ENCODE measurements at regions not wholly inside any gene's neighbourhood (a gene's known extent, or its start where the extent isn't known, plus 50 kb on each side); places are given as distances from the start of the nearest gene placed in this dataset.

- Histone ChIP-seq H3K27me3 (no peaks in the 10 kb centered on the region), H3K4me3 (ENCODE audit: low read depth in 1 of 2, low read length in 1 of 2) (no peak overlapping the region), H3K4me1 (ENCODE audit: control insufficient read depth in 1 of 2, insufficient read depth in 1 of 2, low read depth in 1 of 2, low read length in 1 of 2) (no peaks in the 10 kb centered on the region), H3K27ac (no peak overlapping the region), H3K9me3 (no peaks in the 10 kb centered on the region), H3K36me3 (no peaks in the 10 kb centered on the region)
- TF ChIP-seq CTCF (IDR thresholded peaks at IDR 0.05): no peak
These were observed 173.0 kb downstream of the HINT1 start for GRCh38 chr5:130992095-130992494.

- no peaks in the 10 kb centered on the region for H3K27me3 ChIP-seq
- no peaks in the 10 kb centered on the region for H3K9me3 ChIP-seq
- H3K4me3 ChIP-seq (ENCODE audit: low read depth in 1 of 2, low read length in 1 of 2): no peak overlapping the region
- no peak overlapping the region for H3K27ac ChIP-seq
- H3K4me1 ChIP-seq (ENCODE audit: control insufficient read depth in 1 of 2, insufficient read depth in 1 of 2, low read depth in 1 of 2, low read length in 1 of 2): no peaks in the 10 kb centered on the region
- no peaks in the 10 kb centered on the region for H3K36me3 ChIP-seq
- no peak for TF ChIP-seq CTCF (IDR thresholded peaks at IDR 0.05)
These were observed 179.3 kb downstream of the HINT1 start for GRCh38 chr5:130985776-130986175.

DNA sequence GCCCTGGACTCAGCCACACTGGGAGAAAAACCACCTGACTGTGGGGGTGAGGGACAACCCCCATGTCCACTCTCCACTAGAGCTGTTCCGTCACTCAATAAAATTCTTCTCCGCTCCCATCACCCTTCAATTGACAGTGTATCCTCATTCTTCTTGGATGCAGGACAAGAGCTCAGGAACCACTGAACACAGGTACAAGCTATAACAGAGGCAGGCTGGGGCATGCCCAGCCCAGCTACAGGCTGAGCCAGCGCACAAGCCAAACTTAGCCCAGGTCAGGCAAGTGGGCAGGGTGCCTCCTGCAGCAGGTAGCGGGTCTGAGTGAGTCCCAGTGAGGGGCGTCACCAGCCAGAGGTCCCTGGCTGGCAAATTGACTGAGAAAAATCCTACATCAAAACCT lies 183.4 kb downstream of the HINT1 start:
- TF ChIP-seq CTCF (IDR thresholded peaks at IDR 0.05): no peak
- Histone ChIP-seq H3K27ac (no peak overlapping the region), H3K9me3 (no peaks in the 10 kb centered on the region), H3K4me3 (ENCODE audit: low read depth in 1 of 2, low read length in 1 of 2) (no peak overlapping the region), H3K36me3 (no peaks in the 10 kb centered on the region), H3K4me1 (ENCODE audit: control insufficient read depth in 1 of 2, insufficient read depth in 1 of 2, low read depth in 1 of 2, low read length in 1 of 2) (no peaks in the 10 kb centered on the region), H3K27me3 (no peaks in the 10 kb centered on the region)

DNA sequence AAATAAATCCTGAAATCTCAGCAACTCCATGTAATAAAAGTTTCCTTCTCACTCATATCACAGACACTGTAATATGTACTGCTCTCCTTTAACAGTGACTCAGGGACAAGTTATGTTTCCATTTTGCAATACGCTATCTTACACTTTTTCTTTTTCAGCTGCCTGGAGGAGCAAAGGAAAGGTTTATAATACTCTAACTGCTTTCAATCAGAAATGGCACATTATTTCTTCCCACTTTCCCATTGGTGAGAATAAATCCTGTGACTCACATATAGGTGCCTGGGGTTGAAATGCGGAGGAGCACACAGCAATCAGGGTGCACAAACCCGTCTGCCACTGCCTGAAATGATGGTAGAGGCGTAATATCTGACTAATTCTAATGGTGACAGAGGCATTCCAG lies 186.6 kb downstream of the HINT1 start:
- no peaks in the 10 kb centered on the region for H3K36me3 ChIP-seq
- H3K4me3 ChIP-seq (ENCODE audit: low read depth in 1 of 2, low read length in 1 of 2): no peak overlapping the region
- H3K27me3 ChIP-seq: no peaks in the 10 kb centered on the region
- no peaks in the 10 kb centered on the region for H3K9me3 ChIP-seq
- H3K4me1 ChIP-seq (ENCODE audit: control insufficient read depth in 1 of 2, insufficient read depth in 1 of 2, low read depth in 1 of 2, low read length in 1 of 2): no peaks in the 10 kb centered on the region
- H3K27ac ChIP-seq: no peak overlapping the region
- TF ChIP-seq CTCF (IDR thresholded peaks at IDR 0.05): no peak

DNA sequence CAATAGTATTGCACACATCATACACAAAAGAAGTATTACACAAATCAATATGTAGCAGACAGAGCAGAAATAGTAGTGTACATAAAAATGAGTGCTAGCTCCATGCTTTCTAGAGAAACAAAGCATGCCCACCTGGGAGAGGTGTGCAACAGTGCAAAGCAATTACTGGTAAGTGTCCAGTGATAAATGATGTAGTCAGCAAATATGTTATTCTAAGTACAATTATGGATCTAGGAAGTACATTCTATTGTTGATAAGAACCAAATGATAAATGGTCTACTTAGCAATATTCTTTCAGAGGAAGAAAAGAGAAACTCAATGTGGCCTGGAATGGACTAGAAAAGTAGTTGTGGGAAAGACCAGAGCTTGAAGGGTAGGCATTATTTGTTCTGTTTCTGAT lies 188.6 kb downstream of the HINT1 start:
- TF ChIP-seq CTCF (IDR thresholded peaks at IDR 0.05): no peak

DNA sequence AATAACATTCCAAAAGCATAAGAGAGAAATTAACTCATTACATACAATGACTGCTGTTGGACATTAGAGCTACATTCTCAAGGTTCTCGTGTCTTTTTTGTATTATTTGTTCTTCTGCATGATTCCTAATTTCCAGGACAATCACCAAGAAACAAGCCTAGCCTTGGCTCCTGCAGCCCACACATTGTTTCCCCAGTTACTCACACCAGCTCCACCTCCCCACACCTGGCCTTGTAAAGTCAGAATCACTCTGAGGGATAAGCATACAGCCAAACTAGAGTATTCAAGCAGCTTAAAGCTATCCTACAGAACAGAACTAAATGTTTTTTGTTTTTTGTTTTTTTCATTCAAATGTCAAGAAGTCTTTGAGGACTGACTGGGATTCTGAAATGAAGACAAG lies 189.2 kb downstream of the HINT1 start:
- H3K4me1 ChIP-seq (ENCODE audit: control insufficient read depth in 1 of 2, insufficient read depth in 1 of 2, low read depth in 1 of 2, low read length in 1 of 2): no peaks in the 10 kb centered on the region

More for the DNA sequence above, 188.6 kb downstream of the HINT1 start:
- no peak overlapping the region for H3K4me3 ChIP-seq (ENCODE audit: low read depth in 1 of 2, low read length in 1 of 2)
- no peaks in the 10 kb centered on the region for H3K36me3 ChIP-seq
- H3K9me3 ChIP-seq: no peaks in the 10 kb centered on the region
- H3K4me1 ChIP-seq (ENCODE audit: control insufficient read depth in 1 of 2, insufficient read depth in 1 of 2, low read depth in 1 of 2, low read length in 1 of 2): no peaks in the 10 kb centered on the region
- H3K27me3 ChIP-seq: no peaks in the 10 kb centered on the region
- H3K27ac ChIP-seq: no peak overlapping the region

More for the DNA sequence above, 189.2 kb downstream of the HINT1 start:
- Histone ChIP-seq H3K4me3 (ENCODE audit: low read depth in 1 of 2, low read length in 1 of 2) (no peak overlapping the region), H3K36me3 (no peaks in the 10 kb centered on the region), H3K27ac (no peak overlapping the region), H3K27me3 (no peaks in the 10 kb centered on the region), H3K9me3 (no peaks in the 10 kb centered on the region)
- TF ChIP-seq CTCF (IDR thresholded peaks at IDR 0.05): no peak

Measured in neutrophil (primary cell).